Astrocyte (in vitro differentiated cells and primary cell): ENCODE measurements at regions not wholly inside any gene's neighbourhood (a gene's known extent, or its start where the extent isn't known, plus 50 kb on each side); places are given as distances from the start of the nearest gene placed in this dataset.

Experiments
- EZH2 ChIP-seq: IDR thresholded peaks from 2 replicates; pipeline ENCODE4 v1.6.1; 2012; ENCODE audit warnings: mild to moderate bottlenecking, low read length, inconsistent platforms; ENCODE audit not compliant: insufficient read depth
- TF ChIP-seq, protein P1 (sequence below): IDR thresholded peaks from 2 replicates; pipeline ENCODE4 v1.5.1; 2011; ENCODE audit warnings: low read depth, mild to moderate bottlenecking, inconsistent platforms, low read length, moderate library complexity; ENCODE audit not compliant: insufficient read depth

DNA sequence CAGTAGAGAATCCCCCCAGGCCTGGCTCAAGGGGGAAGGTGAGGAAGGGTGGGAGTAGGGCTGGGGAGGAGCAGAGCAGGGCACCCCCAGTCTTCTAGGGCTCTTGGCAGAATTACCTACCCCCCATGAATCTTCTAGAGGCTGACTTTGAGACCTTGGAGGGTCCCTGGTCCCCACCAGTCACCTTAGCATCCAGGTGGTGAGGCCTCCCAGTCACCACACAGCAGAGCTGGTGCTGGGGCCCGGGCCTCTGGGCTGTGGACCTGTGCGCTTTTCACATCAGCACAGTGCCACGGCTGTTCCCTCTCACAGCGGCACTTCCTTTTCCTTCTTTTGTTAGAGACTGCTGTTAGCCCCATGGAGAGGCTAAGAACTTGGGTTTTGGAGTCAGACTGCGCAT, 148.6 kb upstream of the PITX1 start:
- TF ChIP-seq, protein P1, sequence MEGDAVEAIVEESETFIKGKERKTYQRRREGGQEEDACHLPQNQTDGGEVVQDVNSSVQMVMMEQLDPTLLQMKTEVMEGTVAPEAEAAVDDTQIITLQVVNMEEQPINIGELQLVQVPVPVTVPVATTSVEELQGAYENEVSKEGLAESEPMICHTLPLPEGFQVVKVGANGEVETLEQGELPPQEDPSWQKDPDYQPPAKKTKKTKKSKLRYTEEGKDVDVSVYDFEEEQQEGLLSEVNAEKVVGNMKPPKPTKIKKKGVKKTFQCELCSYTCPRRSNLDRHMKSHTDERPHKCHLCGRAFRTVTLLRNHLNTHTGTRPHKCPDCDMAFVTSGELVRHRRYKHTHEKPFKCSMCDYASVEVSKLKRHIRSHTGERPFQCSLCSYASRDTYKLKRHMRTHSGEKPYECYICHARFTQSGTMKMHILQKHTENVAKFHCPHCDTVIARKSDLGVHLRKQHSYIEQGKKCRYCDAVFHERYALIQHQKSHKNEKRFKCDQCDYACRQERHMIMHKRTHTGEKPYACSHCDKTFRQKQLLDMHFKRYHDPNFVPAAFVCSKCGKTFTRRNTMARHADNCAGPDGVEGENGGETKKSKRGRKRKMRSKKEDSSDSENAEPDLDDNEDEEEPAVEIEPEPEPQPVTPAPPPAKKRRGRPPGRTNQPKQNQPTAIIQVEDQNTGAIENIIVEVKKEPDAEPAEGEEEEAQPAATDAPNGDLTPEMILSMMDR: no peak
- TF ChIP-seq EZH2: no peak
